GM12878 (cell line): ENCODE measurements at regions not wholly inside any gene's neighbourhood (a gene's known extent, or its start where the extent isn't known, plus 50 kb on each side); places are given as distances from the start of the nearest gene placed in this dataset.
A peak's percentile ranks its signal among the peaks of the same experiment; 100 is the strongest.
"Not testable (repeated sequence)": the region's sequence is repeated elsewhere in the genome, so short reads cannot be mapped to it uniquely, and the experiment has no call there.

Experiments
- ATAC-seq: fragments of 200-7000 bp; cut with Tn5 transposase; 3 replicates; pipeline ENCODE4 v1.9.1; 2020; ENCODE audit warnings: mild to moderate bottlenecking, moderate library complexity
- BruUV-seq: library from RNA; stranded (reverse); fragments of 400-500 nt; replicated peaks from 2 replicates; lab custom pipeline; 2021; lab: Mats Ljungman, UMichigan
- CTCF ChIA-PET: fragments of 300-600 bp; sonication (Branson Sonifier 250); formaldehyde crosslinking; extraction: SDS; loops from one replicate; lab custom pipeline; 2021; ENCODE audit warnings: inconsistent platforms; lab: Yijun Ruan, JAX
- POLR2A ChIA-PET: fragments of 350-600 bp; formaldehyde crosslinking; extraction: SDS; loops from one replicate; lab custom pipeline; 2021; ENCODE audit warnings: inconsistent platforms; lab: Charles Lee
- RAD21 ChIA-PET: fragments of 300-600 bp; sonication (Branson Sonifier 250); formaldehyde crosslinking; loops from one replicate; lab custom pipeline; 2023; ENCODE audit warnings: antibody characterized with exemption; ENCODE audit not compliant: unreplicated experiment; lab: Charles Lee
- SMC1A ChIA-PET: fragments of 300-600 bp; sonication (Branson Sonifier 250); formaldehyde crosslinking; loops from one replicate; lab custom pipeline; 2023; ENCODE audit not compliant: unreplicated experiment, uncharacterized antibody; lab: Charles Lee
- DNase-seq: peaks from one replicate; pipeline ENCODE4 v3.0.0-alpha.2; 2011; ENCODE audit warnings: low read depth, low spot score
- FAIRE-seq: peaks from 3 replicates; lab custom pipeline; 2011; peaks lifted over from hg19 to GRCh38; lab: Jason Lieb, UNC
- H2AFZ ChIP-seq: 2 replicates; pipeline ENCODE4 v1.6.0; 2011; ENCODE audit warnings: low read depth, low read length, control low read depth; ENCODE audit not compliant: control insufficient read depth
- H3K27ac ChIP-seq: 2 replicates; pipeline ENCODE4 v1.5.1; 2011; ENCODE audit warnings: control low read depth; ENCODE audit not compliant: control insufficient read depth, insufficient read depth
- H3K27me3 ChIP-seq, 2 experiments: replicated peaks in 1 of 2; 2 replicates each; pipeline versions ENCODE4 v1.6.0 to v1.6.1; 2011; ENCODE audit warnings: low read length in 1 of 2; ENCODE audit not compliant: control insufficient read depth in 2 of 2, insufficient read depth in 2 of 2
- H3K36me3 ChIP-seq, 2 experiments: 2 replicates each; pipeline ENCODE4 v1.5.1; 2011; ENCODE audit warnings: low read length in 1 of 2; ENCODE audit not compliant: control insufficient read depth in 2 of 2, insufficient read depth in 2 of 2
- H3K4me1 ChIP-seq: 2 replicates; pipeline ENCODE4 v1.6.1; 2011; ENCODE audit warnings: mild to moderate bottlenecking, low read length, moderate library complexity, mixed read lengths; ENCODE audit not compliant: control insufficient read depth, insufficient read depth
- H3K4me2 ChIP-seq: 2 replicates; pipeline ENCODE4 v1.6.0; 2011; ENCODE audit warnings: control low read depth; ENCODE audit not compliant: control insufficient read depth, insufficient read depth
- H3K4me3 ChIP-seq: fragments of 200-600 bp; sonication (generic); 2 replicates; pipeline ENCODE4 v1.5.1; 2016
- H3K79me2 ChIP-seq: 2 replicates; pipeline ENCODE4 v1.6.0; 2011; ENCODE audit warnings: low read length; ENCODE audit not compliant: control insufficient read depth, insufficient read depth
- H3K9ac ChIP-seq: 2 replicates; pipeline ENCODE4 v1.8.0; 2011; ENCODE audit warnings: low read length, control low read depth, mixed read lengths; ENCODE audit not compliant: control insufficient read depth, insufficient read depth
- H3K9me3 ChIP-seq: replicated peaks from 3 replicates; pipeline ENCODE4 v1.5.1; 2011; ENCODE audit warnings: mild to moderate bottlenecking, low read length; ENCODE audit not compliant: control insufficient read depth, insufficient read depth
- H4K20me1 ChIP-seq: 2 replicates; pipeline ENCODE4 v1.6.0; 2011; ENCODE audit not compliant: control insufficient read depth, insufficient read depth
- whole genome bisulfite sequencing: methylation state at CpG from one replicate; pipeline ENCODE4 v1.1.6; 2016; ENCODE audit warnings: low lambda C conversion rate; ENCODE audit not compliant: insufficient replicate concordance, insufficient coverage; ENCODE audit errors: missing lambda C conversion rate; 5-methylcytosine and 5-hydroxymethylcytosine counted together
- in situ Hi-C: fragments of 300-500 bp; cut with MboI; formaldehyde crosslinking; loops from 9 replicates; pipeline ENCODE4 v1.14.3; 2018; ENCODE audit warnings: mixed read lengths
- intact Hi-C: fragments of 100-400 bp; cut with micrococcal nuclease; formaldehyde crosslinking; loops from one replicate; pipeline ENCODE4 v1.14.2; 2022; ENCODE audit not compliant: unreplicated experiment

DNA sequence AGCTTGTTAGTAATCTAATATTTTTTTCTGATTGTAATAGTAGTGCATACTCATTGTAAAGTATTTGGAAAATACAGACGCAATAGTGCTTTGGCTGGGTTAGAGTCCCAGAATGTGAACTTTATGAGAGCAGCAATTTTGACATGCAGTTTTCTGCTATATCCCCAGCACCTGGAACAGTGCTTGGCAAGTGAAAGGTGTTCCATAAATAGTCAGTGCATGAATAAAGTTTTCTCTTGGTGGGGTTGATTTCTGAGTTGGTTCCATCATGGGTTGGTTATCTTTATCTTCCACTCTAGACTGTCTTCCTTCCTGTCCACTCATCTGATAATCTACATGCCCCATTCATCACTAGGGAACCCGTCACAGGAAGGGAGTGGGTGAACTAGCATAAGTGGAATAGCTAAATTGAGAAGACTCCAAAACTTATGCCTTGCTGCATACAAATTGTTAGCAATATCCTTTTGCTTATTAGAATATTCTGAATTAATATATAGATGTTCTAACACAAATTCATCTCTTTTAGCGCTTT is 69.3 kb upstream of the MINPP1 start:
- intact Hi-C loops = not testable (repeated sequence)

DNA sequence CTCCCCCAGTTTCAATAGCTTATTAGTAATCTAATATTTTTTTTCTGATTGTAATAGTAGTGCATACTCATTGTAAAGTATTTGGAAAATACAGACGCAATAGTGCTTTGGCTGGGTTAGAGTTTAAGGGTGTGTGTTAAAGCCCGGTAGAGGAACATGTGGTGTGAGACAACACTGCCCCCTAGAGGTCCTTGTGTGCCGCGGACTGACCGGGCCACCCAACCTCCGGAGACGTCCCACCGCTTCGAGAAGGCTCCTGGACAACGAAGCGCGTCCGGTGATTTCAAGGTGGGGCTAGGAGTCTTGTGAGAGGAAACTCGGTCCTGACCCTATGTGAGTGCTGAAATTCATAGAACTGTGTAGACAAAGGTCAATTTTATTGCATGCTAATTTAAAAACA is 68.6 kb upstream of the MINPP1 start:
- intact Hi-C loops, SMC1A ChIA-PET, POLR2A ChIA-PET, H3K4me1 ChIP-seq, BruUV-seq, RAD21 ChIA-PET, DNase-seq, H2AFZ ChIP-seq, H3K27ac ChIP-seq, H3K4me3 ChIP-seq, H3K4me2 ChIP-seq, H3K79me2 ChIP-seq, FAIRE-seq, H3K27me3 ChIP-seq, H3K9me3 ChIP-seq, in situ Hi-C loops, H4K20me1 ChIP-seq, CTCF ChIA-PET, H3K9ac ChIP-seq, H3K36me3 ChIP-seq: not testable (repeated sequence)
- peak; percentile 100 for ATAC-seq
- WGBS = no CpG with 5 or more reads among the region's 14 CpGs

More for the DNA sequence above, 69.3 kb upstream of the MINPP1 start:
- H3K4me1 ChIP-seq, SMC1A ChIA-PET, BruUV-seq, H3K27ac ChIP-seq, CTCF ChIA-PET, POLR2A ChIA-PET, H3K9ac ChIP-seq, DNase-seq, ATAC-seq, H3K36me3 ChIP-seq, H4K20me1 ChIP-seq, H3K79me2 ChIP-seq, H3K27me3 ChIP-seq, RAD21 ChIA-PET, H3K9me3 ChIP-seq, H3K4me2 ChIP-seq, H3K4me3 ChIP-seq, FAIRE-seq, in situ Hi-C loops, H2AFZ ChIP-seq: not testable (repeated sequence)
- 82% methylated on average over 2 of the region's 3 CpGs for WGBS

DNA sequence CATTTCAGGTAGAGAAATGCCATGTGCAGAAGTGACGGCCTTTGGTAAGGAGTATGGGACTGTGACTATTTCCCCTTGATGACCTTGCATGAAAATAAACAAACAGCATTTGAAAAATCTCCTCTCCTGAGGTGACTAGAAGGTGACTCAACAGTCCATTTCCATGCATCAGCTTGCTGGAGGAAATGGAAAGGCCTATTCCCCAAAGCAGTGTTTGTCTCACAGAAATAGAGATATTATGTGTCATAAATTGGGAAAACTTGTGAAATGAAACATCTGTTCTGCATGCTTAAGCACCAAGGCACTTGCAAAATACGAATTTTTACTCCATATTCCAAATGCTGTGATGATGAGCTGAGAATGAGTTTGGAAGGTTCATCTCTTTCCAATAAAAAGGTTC is 67.2 kb upstream of the MINPP1 start:
- in situ Hi-C loops, BruUV-seq, FAIRE-seq: not testable (repeated sequence)

More for the DNA sequence above, 67.2 kb upstream of the MINPP1 start:
- intact Hi-C loops, POLR2A ChIA-PET, H3K27ac ChIP-seq, H3K4me2 ChIP-seq, H3K27me3 ChIP-seq, H3K9me3 ChIP-seq, H3K79me2 ChIP-seq, DNase-seq, H4K20me1 ChIP-seq, ATAC-seq, RAD21 ChIA-PET, H3K4me3 ChIP-seq, CTCF ChIA-PET, H3K4me1 ChIP-seq, H3K9ac ChIP-seq, H2AFZ ChIP-seq, SMC1A ChIA-PET, H3K36me3 ChIP-seq: not testable (repeated sequence)
- WGBS = 0% methylated on average over 1 of the region's 2 CpGs
